ENCODE measurements at regions not wholly inside any gene's neighbourhood (a gene's known extent, or its start where the extent isn't known, plus 50 kb on each side); places are given as distances from the start of the nearest gene placed in this dataset.

GRCh38 chrY:7317571-7317970, 406.0 kb upstream of the AMELY start:
- no peak overlapping the region for H3K4me3 Mint-ChIP-seq
- H3K27ac Mint-ChIP-seq = no peak overlapping the region
- TF ChIP-seq CTCF (conservative IDR thresholded peaks at IDR 0.05) = no peak
- H3K9me3 Mint-ChIP-seq = no peaks in the 10 kb centered on the region
- H3K36me3 Mint-ChIP-seq (ENCODE audit: low read depth) = no peaks in the 10 kb centered on the region
- 93 to 100% methylated on average over 1 to 3 of the region's 3 CpGs for WGBS, 2 experiments (ENCODE audit: insufficient coverage in 1 of 2, insufficient read length in 1 of 2)
- Histone ChIP-seq H3K9ac (ENCODE audit: extremely low read depth, low read length, poor library complexity, severe bottlenecking) (no peak overlapping the region), H3K36me3 (ENCODE audit: control insufficient read depth, insufficient read depth, low read length) (peaks cover 15% of the 10 kb centered on the region), H3K4me3 (ENCODE audit: low read length) (no peak overlapping the region), H3K27ac (ENCODE audit: low read depth, low read length) (no peak overlapping the region), H3K27me3 (ENCODE audit: control insufficient read depth, insufficient read depth, low read length, poor library complexity, severe bottlenecking) (no peaks in the 10 kb centered on the region), H3K9me3 (ENCODE audit: control insufficient read depth, low read length) (no peaks in the 10 kb centered on the region), H3K4me1 (ENCODE audit: control insufficient read depth, insufficient read depth, low read length) (no peaks in the 10 kb centered on the region)
- no peaks in the 10 kb centered on the region for H3K27me3 Mint-ChIP-seq (ENCODE audit: insufficient read depth)
- no peaks in the 10 kb centered on the region for H3K4me1 Mint-ChIP-seq
- DNase-seq = no peak

- DNase-seq = no peak
- no peak overlapping the region for H3K4me3 ChIP-seq (ENCODE audit: low read length)
- H3K27ac Mint-ChIP-seq = no peak overlapping the region
These were observed 399.1 kb upstream of the AMELY start for GRCh38 chrY:7310482-7311269.

GRCh38 chrY:7308816-7309215, 397.3 kb upstream of the AMELY start:
- H3K36me3 ChIP-seq (ENCODE audit: control insufficient read depth, insufficient read depth, low read length) = peaks cover 37% of the 10 kb centered on the region
- H3K4me3 ChIP-seq (ENCODE audit: low read length) = no peak overlapping the region
- H3K9me3 ChIP-seq (ENCODE audit: control insufficient read depth, low read length) = no peaks in the 10 kb centered on the region
- no peak for DNase-seq
- no peaks in the 10 kb centered on the region for H3K27me3 Mint-ChIP-seq (ENCODE audit: insufficient read depth)
- no peak overlapping the region for H3K9ac ChIP-seq (ENCODE audit: extremely low read depth, low read length, poor library complexity, severe bottlenecking)
- no peak overlapping the region for H3K4me3 Mint-ChIP-seq
- H3K4me1 Mint-ChIP-seq = no peaks in the 10 kb centered on the region
- no peaks in the 10 kb centered on the region for H3K27me3 ChIP-seq (ENCODE audit: control insufficient read depth, insufficient read depth, low read length, poor library complexity, severe bottlenecking)
- no peak overlapping the region for H3K27ac Mint-ChIP-seq
- H3K4me1 ChIP-seq (ENCODE audit: control insufficient read depth, insufficient read depth, low read length) = no peaks in the 10 kb centered on the region
- no peak for TF ChIP-seq CTCF (conservative IDR thresholded peaks at IDR 0.05)
- H3K9me3 Mint-ChIP-seq = no peaks in the 10 kb centered on the region
- no peak overlapping the region for H3K27ac ChIP-seq (ENCODE audit: low read depth, low read length)
- 91 to 100% methylated on average over 3 to 4 of the region's 5 CpGs for WGBS, 2 experiments (ENCODE audit: insufficient coverage in 1 of 2, insufficient read length in 1 of 2)
- no peaks in the 10 kb centered on the region for H3K36me3 Mint-ChIP-seq (ENCODE audit: low read depth)

More at GRCh38 chrY:7310482-7311269, 399.1 kb upstream of the AMELY start:
- no peaks in the 10 kb centered on the region for H3K4me1 Mint-ChIP-seq
- Histone ChIP-seq H3K9ac (ENCODE audit: extremely low read depth, low read length, poor library complexity, severe bottlenecking) (no peak overlapping the region), H3K9me3 (ENCODE audit: control insufficient read depth, low read length) (no peaks in the 10 kb centered on the region), H3K36me3 (ENCODE audit: control insufficient read depth, insufficient read depth, low read length) (peaks cover 23% of the 10 kb centered on the region), H3K4me1 (ENCODE audit: control insufficient read depth, insufficient read depth, low read length) (no peaks in the 10 kb centered on the region), H3K27ac (ENCODE audit: low read depth, low read length) (no peak overlapping the region), H3K27me3 (ENCODE audit: control insufficient read depth, insufficient read depth, low read length, poor library complexity, severe bottlenecking) (no peaks in the 10 kb centered on the region)
- no peaks in the 10 kb centered on the region for H3K36me3 Mint-ChIP-seq (ENCODE audit: low read depth)
- TF ChIP-seq CTCF (conservative IDR thresholded peaks at IDR 0.05) = no peak
- 98 to 100% methylated on average over 5 to 6 of the region's 6 CpGs for WGBS, 2 experiments (ENCODE audit: insufficient coverage in 1 of 2, insufficient read length in 1 of 2)
- H3K4me3 Mint-ChIP-seq = no peak overlapping the region
- H3K9me3 Mint-ChIP-seq = no peaks in the 10 kb centered on the region
- H3K27me3 Mint-ChIP-seq (ENCODE audit: insufficient read depth) = no peaks in the 10 kb centered on the region
